ENCODE measurements at regions not wholly inside any gene's neighbourhood (a gene's known extent, or its start where the extent isn't known, plus 50 kb on each side); places are given as distances from the start of the nearest gene placed in this dataset.
A peak's percentile ranks its signal among the peaks of the same experiment; 100 is the strongest.

DNA sequence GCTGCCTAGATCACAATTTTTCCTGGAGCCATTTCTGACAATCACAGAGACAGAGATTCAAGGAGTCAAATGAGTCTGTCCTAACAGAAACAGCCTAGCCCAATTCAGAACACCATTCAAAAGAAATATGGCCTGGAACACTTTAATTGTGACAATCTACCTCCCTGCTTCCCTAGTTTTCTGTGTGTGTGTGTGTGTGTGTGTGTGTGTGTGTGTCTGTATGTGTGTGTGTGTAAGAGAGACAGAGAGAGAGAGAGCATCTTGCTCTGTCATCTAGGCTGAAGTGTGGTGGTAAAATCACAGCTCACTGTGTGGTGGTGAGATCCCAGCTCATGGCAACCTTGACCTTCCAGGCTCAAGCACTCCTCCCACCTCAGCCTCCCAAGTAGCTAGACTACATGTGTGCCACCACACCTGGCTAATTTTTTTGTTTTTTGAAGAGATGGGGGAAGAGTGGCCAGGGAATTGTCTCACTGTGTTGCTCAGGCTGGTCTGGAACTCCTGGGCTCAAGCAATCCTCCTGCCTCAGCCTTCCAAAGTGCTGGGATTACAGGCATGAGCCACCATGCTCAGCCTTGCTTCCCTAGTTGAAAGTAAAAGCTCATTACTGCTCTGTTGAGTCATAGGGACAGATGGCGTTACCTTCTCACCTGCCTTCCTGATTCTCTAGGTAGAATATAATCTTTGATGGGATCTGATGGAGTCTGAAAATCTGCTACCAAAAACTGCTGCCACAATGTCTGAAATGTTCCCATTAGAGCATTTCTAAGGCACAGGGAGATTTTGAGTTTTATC is 89.6 kb upstream of the BEND6 start:
- no peak for DNase-seq (ENCODE audit: low read depth)
- TF ChIP-seq, protein P1, sequence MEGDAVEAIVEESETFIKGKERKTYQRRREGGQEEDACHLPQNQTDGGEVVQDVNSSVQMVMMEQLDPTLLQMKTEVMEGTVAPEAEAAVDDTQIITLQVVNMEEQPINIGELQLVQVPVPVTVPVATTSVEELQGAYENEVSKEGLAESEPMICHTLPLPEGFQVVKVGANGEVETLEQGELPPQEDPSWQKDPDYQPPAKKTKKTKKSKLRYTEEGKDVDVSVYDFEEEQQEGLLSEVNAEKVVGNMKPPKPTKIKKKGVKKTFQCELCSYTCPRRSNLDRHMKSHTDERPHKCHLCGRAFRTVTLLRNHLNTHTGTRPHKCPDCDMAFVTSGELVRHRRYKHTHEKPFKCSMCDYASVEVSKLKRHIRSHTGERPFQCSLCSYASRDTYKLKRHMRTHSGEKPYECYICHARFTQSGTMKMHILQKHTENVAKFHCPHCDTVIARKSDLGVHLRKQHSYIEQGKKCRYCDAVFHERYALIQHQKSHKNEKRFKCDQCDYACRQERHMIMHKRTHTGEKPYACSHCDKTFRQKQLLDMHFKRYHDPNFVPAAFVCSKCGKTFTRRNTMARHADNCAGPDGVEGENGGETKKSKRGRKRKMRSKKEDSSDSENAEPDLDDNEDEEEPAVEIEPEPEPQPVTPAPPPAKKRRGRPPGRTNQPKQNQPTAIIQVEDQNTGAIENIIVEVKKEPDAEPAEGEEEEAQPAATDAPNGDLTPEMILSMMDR (IDR thresholded peaks at IDR 0.05; ENCODE audit: insufficient read depth, low read length), result no peak
- H3K4me3 ChIP-seq (ENCODE audit: low read depth, low read length), result no peak overlapping the region

DNA sequence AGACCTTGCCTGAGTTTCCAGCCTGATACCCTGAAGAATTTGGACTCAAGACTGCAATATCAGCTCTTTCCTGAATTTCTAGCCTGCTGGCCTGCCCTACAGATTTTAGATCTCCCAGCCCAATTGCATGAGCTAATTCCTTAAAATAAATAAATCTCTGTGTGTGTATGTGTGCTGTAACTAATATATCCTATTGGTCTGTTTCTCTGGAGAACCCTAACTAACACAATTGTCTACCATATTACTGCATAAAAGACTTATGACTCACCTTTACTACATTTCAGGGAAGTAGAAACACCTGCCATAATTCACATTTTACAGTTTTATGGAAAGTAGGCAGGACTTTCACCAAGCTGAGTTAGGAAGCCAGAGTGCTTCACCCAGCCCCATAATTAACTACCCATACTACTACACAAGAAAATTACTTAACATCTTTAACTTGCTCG is 90.7 kb upstream of the BEND6 start:
- TF ChIP-seq, protein P1 (IDR thresholded peaks at IDR 0.05; ENCODE audit: insufficient read depth, low read length), result no peak
- no peak overlapping the region for H3K4me3 ChIP-seq (ENCODE audit: low read depth, low read length)

DNA sequence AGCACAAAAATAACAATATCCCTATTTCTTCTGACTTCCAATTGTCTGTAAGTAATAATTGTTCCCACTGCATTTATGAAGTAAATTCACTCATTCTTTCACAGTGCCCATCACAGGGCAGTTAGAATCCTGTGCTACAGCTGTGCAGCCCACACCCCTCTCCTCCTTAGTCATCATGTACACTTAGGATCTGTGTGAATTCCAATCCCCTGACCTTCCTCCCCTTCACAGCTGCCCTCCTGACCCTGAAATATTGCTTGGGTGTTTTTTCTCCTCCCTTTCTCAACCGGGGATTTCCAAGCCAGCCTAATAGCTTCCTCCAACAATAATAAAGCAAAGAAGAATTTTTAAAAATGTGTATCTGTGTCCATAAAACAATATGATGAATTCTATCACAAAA is 91.5 kb upstream of the BEND6 start:
- DNase-seq (ENCODE audit: low read depth), result peak; percentile 77
- TF ChIP-seq, protein P1 (IDR thresholded peaks at IDR 0.05; ENCODE audit: insufficient read depth, low read length), result no peak

More for the DNA sequence above, 90.7 kb upstream of the BEND6 start:
- DNase-seq (ENCODE audit: low read depth), result peak; percentile 56

DNA sequence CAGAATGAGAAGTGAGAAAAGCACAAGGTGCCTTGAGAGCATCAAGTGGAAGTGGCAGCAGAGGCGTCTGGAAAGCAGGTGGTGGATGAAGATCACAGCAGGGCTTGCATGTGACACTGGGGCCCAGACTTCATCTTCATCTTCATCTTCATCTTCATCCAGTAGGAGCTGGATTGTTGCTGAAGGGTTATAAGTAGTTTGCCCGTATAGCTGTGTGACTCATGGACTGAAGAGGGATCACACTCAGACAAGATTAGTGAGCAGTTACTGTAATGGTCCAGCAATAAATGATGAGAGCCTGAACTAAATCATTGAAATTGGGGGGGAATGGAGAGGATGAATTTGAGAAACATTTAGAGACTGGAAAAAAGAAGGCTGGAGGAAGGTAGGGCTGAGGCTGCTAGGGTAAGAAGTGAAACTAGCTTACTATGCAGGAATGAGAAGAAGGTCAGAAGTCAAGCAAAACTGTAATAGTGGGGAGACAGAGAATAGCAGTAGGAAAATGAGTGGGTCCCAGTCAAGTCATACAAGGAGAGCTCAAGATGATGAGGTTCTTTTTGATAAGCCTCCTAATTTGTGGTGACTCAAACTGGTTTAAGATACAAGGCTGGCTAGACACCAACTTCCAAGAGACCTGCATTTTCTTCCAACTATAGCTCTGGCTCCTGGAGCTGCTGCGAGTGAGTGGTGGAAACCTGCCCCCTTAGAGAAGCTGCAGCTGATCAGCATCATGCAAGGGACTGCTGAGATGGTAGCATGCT is 92.3 kb upstream of the BEND6 start:
- no peak overlapping the region for H3K4me3 ChIP-seq (ENCODE audit: low read depth, low read length)
- TF ChIP-seq, protein P1 (IDR thresholded peaks at IDR 0.05; ENCODE audit: insufficient read depth, low read length), result no peak
- peak; percentile 76 for DNase-seq (ENCODE audit: low read depth)

More for the DNA sequence above, 91.5 kb upstream of the BEND6 start:
- H3K4me3 ChIP-seq (ENCODE audit: low read depth, low read length), result no peak overlapping the region

DNA sequence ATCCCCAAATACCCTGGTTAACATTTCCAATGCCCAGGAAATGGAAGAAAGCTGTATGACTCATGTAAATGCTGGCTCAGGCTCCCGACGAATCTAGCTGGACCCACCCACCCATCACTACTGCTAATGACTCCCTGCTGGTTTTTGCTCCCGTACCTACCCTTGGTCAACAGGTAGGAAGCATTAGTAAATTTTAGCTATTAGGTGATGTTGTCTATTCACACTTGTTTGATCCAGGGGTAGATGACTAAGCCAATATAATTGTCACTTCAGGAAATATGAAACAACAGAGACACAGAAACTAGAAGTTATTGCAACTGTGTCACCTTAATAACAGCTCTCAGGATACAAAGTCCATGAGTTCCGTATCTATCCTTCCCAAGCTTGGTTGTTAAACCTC is 94.4 kb upstream of the BEND6 start:
- no peak overlapping the region for H3K4me3 ChIP-seq (ENCODE audit: low read depth, low read length)
- peak; percentile 54 for DNase-seq (ENCODE audit: low read depth)
- TF ChIP-seq, protein P1 (IDR thresholded peaks at IDR 0.05; ENCODE audit: insufficient read depth, low read length), result no peak

DNA sequence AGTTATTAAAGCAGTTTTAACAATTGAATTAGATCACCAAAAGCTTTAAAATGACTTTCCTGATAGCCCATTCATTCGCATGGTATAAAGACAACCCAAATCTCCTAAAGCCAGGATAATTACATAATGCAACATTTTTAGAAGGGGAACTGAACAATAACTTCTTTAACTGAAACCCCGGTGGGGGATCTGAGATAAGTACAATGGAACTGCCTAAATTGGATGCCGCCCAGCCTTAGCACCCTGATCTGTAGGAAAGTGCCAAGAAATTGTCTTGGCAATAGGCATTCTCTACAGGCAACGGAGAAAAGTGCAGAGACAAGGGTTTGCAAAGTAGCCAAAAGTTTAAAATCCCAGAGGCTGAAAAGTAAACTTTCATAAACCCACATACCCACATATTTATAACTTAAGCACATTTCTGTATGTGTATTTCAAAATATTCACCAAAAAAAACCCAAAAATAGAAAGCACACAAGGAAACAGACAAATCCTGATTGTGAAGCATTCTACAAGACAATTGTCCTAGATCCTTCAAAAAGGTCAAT is 98.8 kb upstream of the BEND6 start:
- H3K4me3 ChIP-seq (ENCODE audit: low read depth, low read length), result no peak overlapping the region
- TF ChIP-seq, protein P1 (IDR thresholded peaks at IDR 0.05; ENCODE audit: insufficient read depth, low read length), result peak; percentile 16

More for the DNA sequence above, 98.8 kb upstream of the BEND6 start:
- DNase-seq (ENCODE audit: low read depth), result peak; percentile 93

Measured in fibroblast of the aortic adventitia (primary cell).